ENCODE measurements at regions not wholly inside any gene's neighbourhood (a gene's known extent, or its start where the extent isn't known, plus 50 kb on each side); places are given as distances from the start of the nearest gene placed in this dataset.

DNA sequence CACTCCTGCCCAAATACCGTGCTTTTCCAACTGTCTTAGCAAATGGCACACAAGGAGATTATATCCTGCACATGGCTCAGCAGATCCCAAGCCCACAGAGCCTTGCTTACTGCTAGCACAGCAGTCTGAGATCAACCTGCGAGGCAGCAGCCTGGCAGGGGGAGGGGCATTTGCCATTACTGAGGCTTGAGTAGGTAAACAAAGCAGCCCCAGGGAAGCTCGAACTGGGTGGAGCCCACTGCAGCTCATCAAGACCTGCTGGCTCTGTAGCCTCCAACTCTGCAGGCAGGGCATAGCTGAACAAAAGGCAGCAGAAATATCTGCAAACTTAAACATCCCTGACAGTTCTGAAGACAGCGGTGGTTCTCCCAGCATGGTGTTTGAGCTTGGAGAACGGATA lies 70.1 kb upstream of the PTBP2 start:
- no peak for TF ChIP-seq ZBTB48 (tag by site-specific recombination; IDR thresholded peaks at IDR 0.05)
- TF ChIP-seq, protein P1, sequence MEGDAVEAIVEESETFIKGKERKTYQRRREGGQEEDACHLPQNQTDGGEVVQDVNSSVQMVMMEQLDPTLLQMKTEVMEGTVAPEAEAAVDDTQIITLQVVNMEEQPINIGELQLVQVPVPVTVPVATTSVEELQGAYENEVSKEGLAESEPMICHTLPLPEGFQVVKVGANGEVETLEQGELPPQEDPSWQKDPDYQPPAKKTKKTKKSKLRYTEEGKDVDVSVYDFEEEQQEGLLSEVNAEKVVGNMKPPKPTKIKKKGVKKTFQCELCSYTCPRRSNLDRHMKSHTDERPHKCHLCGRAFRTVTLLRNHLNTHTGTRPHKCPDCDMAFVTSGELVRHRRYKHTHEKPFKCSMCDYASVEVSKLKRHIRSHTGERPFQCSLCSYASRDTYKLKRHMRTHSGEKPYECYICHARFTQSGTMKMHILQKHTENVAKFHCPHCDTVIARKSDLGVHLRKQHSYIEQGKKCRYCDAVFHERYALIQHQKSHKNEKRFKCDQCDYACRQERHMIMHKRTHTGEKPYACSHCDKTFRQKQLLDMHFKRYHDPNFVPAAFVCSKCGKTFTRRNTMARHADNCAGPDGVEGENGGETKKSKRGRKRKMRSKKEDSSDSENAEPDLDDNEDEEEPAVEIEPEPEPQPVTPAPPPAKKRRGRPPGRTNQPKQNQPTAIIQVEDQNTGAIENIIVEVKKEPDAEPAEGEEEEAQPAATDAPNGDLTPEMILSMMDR (tag by site-specific recombination; IDR thresholded peaks at IDR 0.05) = no peak
- TF ChIP-seq ZNF140 (tag by site-specific recombination; IDR thresholded peaks at IDR 0.05) = no peak
- TF ChIP-seq KLF9 (tag by site-specific recombination; IDR thresholded peaks at IDR 0.05; ENCODE audit: low read depth) = no peak
- no peak for TF ChIP-seq TCF7L2 (IDR thresholded peaks at IDR 0.05; ENCODE audit: borderline replicate concordance, low read depth, low read length)
- TF ChIP-seq, protein P2, sequence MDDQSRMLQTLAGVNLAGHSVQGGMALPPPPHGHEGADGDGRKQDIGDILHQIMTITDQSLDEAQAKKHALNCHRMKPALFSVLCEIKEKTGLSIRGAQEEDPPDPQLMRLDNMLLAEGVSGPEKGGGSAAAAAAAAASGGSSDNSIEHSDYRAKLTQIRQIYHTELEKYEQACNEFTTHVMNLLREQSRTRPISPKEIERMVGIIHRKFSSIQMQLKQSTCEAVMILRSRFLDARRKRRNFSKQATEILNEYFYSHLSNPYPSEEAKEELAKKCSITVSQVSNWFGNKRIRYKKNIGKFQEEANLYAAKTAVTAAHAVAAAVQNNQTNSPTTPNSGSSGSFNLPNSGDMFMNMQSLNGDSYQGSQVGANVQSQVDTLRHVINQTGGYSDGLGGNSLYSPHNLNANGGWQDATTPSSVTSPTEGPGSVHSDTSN (CRISPR knock-in tag; IDR thresholded peaks at IDR 0.05) = no peak
- no peak for TF ChIP-seq ZNF549 (tag by site-specific recombination; IDR thresholded peaks at IDR 0.05)
- TF ChIP-seq MYNN (tag by site-specific recombination; IDR thresholded peaks at IDR 0.05; ENCODE audit: borderline replicate concordance) = no peak
- TF ChIP-seq, protein P3, sequence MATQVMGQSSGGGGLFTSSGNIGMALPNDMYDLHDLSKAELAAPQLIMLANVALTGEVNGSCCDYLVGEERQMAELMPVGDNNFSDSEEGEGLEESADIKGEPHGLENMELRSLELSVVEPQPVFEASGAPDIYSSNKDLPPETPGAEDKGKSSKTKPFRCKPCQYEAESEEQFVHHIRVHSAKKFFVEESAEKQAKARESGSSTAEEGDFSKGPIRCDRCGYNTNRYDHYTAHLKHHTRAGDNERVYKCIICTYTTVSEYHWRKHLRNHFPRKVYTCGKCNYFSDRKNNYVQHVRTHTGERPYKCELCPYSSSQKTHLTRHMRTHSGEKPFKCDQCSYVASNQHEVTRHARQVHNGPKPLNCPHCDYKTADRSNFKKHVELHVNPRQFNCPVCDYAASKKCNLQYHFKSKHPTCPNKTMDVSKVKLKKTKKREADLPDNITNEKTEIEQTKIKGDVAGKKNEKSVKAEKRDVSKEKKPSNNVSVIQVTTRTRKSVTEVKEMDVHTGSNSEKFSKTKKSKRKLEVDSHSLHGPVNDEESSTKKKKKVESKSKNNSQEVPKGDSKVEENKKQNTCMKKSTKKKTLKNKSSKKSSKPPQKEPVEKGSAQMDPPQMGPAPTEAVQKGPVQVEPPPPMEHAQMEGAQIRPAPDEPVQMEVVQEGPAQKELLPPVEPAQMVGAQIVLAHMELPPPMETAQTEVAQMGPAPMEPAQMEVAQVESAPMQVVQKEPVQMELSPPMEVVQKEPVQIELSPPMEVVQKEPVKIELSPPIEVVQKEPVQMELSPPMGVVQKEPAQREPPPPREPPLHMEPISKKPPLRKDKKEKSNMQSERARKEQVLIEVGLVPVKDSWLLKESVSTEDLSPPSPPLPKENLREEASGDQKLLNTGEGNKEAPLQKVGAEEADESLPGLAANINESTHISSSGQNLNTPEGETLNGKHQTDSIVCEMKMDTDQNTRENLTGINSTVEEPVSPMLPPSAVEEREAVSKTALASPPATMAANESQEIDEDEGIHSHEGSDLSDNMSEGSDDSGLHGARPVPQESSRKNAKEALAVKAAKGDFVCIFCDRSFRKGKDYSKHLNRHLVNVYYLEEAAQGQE (tag by site-specific recombination; IDR thresholded peaks at IDR 0.05) = no peak

Data from HEK293 (cell line).